Activated T-helper 17 cell treated with anti-CD3 and anti-CD28 coated beads, Interleukin-2, amount 50 U/mL, for 72 hours (primary cell): ENCODE measurements at regions not wholly inside any gene's neighbourhood (a gene's known extent, or its start where the extent isn't known, plus 50 kb on each side); places are given as distances from the start of the nearest gene placed in this dataset.

Experiments used
- ATAC-seq: fragments of 150-1000 bp; cut with Tn5 transposase; replicated peaks from 2 replicates; pipeline ENCODE4 v1.10.0; 2021; ENCODE audit warnings: mild to moderate bottlenecking, moderate library complexity
- H3K27ac Mint-ChIP-seq: one replicate; pipeline ENCODE4 v1.8.0; 2022; ENCODE audit warnings: mixed read lengths
- H3K27me3 Mint-ChIP-seq: one replicate; pipeline ENCODE4 v1.8.0; 2022; ENCODE audit warnings: mixed read lengths
- H3K36me3 Mint-ChIP-seq: one replicate; pipeline ENCODE4 v1.8.0; 2022; ENCODE audit warnings: low read depth, mild to moderate bottlenecking, mixed read lengths
- H3K4me1 Mint-ChIP-seq: one replicate; pipeline ENCODE4 v1.8.0; 2022; ENCODE audit warnings: mixed read lengths
- H3K4me3 Mint-ChIP-seq: one replicate; pipeline ENCODE4 v1.8.0; 2022; ENCODE audit warnings: mild to moderate bottlenecking, mixed read lengths
- H3K9me3 Mint-ChIP-seq: one replicate; pipeline ENCODE4 v1.8.0; 2022; ENCODE audit warnings: mixed read lengths

- Mint-ChIP-seq H3K36me3 (no peaks in the 10 kb centered on the region), H3K4me3 (no peak overlapping the region), H3K4me1 (no peaks in the 10 kb centered on the region), H3K27me3 (peaks cover 6% of the 10 kb centered on the region), H3K27ac (no peak overlapping the region), H3K9me3 (peaks cover 12% of the 10 kb centered on the region)
- ATAC-seq = no peak
Observed at GRCh38 chr13:48761256-48761655, 107.5 kb downstream of the CYSLTR2 start.

- Mint-ChIP-seq H3K27me3 (peaks cover 8% of the 10 kb centered on the region), H3K4me1 (peaks cover 9% of the 10 kb centered on the region), H3K27ac (peak overlapping the region; percentile 4), H3K4me3 (peak overlapping the region; percentile 21), H3K36me3 (no peaks in the 10 kb centered on the region), H3K9me3 (peaks cover 16% of the 10 kb centered on the region)
- ATAC-seq = peak; percentile 83
Observed at GRCh38 chr13:48769107-48769704, 115.5 kb downstream of the CYSLTR2 start.

GRCh38 chr13:48770372-48770771, 116.6 kb downstream of the CYSLTR2 start:
- peaks cover 8% of the 10 kb centered on the region for H3K9me3 Mint-ChIP-seq
- ATAC-seq = peak; percentile 82
- no peaks in the 10 kb centered on the region for H3K36me3 Mint-ChIP-seq
- H3K27ac Mint-ChIP-seq = peak overlapping the region; percentile 43
- peak overlapping the region; percentile 21 for H3K4me3 Mint-ChIP-seq
- H3K4me1 Mint-ChIP-seq = peaks cover 12% of the 10 kb centered on the region
- peaks cover 16% of the 10 kb centered on the region for H3K27me3 Mint-ChIP-seq

GRCh38 chr13:48772908-48773307, 119.2 kb downstream of the CYSLTR2 start:
- Mint-ChIP-seq H3K9me3 (no peaks in the 10 kb centered on the region), H3K4me3 (no peak overlapping the region), H3K27me3 (peaks cover 11% of the 10 kb centered on the region), H3K27ac (no peak overlapping the region), H3K36me3 (no peaks in the 10 kb centered on the region), H3K4me1 (peaks cover 12% of the 10 kb centered on the region)
- no peak for ATAC-seq

- Mint-ChIP-seq H3K36me3 (no peaks in the 10 kb centered on the region), H3K27me3 (peaks cover 8% of the 10 kb centered on the region), H3K9me3 (no peaks in the 10 kb centered on the region), H3K27ac (no peak overlapping the region), H3K4me3 (no peak overlapping the region), H3K4me1 (peaks cover 10% of the 10 kb centered on the region)
- ATAC-seq = no peak
Observed at GRCh38 chr13:48773531-48774275, 120.0 kb downstream of the CYSLTR2 start.

GRCh38 chr13:48775285-48775684, 121.6 kb downstream of the CYSLTR2 start:
- Mint-ChIP-seq H3K9me3 (peaks cover 5% of the 10 kb centered on the region), H3K4me3 (no peak overlapping the region), H3K27ac (no peak overlapping the region), H3K36me3 (no peaks in the 10 kb centered on the region), H3K27me3 (peaks cover 8% of the 10 kb centered on the region), H3K4me1 (peaks cover 3% of the 10 kb centered on the region)
- ATAC-seq = no peak

- ATAC-seq = no peak
- no peak overlapping the region for H3K4me3 Mint-ChIP-seq
- H3K27ac Mint-ChIP-seq = no peak overlapping the region
- no peaks in the 10 kb centered on the region for H3K36me3 Mint-ChIP-seq
- H3K27me3 Mint-ChIP-seq = peaks cover 8% of the 10 kb centered on the region
- H3K4me1 Mint-ChIP-seq = peaks cover 3% of the 10 kb centered on the region
- peaks cover 5% of the 10 kb centered on the region for H3K9me3 Mint-ChIP-seq
Observed at GRCh38 chr13:48775804-48776203, 122.1 kb downstream of the CYSLTR2 start.

- H3K4me3 Mint-ChIP-seq = no peak overlapping the region
- H3K9me3 Mint-ChIP-seq = peaks cover 5% of the 10 kb centered on the region
- H3K27me3 Mint-ChIP-seq = peaks cover 8% of the 10 kb centered on the region
- H3K36me3 Mint-ChIP-seq = no peaks in the 10 kb centered on the region
- H3K4me1 Mint-ChIP-seq = peaks cover 3% of the 10 kb centered on the region
- no peak overlapping the region for H3K27ac Mint-ChIP-seq
- ATAC-seq = no peak
Observed at GRCh38 chr13:48776401-48776800, 122.7 kb downstream of the CYSLTR2 start.

- Mint-ChIP-seq H3K27me3 (peaks cover 8% of the 10 kb centered on the region), H3K4me3 (no peak overlapping the region)
Observed at GRCh38 chr13:48778610-48779009, 124.9 kb downstream of the CYSLTR2 start.

GRCh38 chr13:48780713-48781341, 127.1 kb downstream of the CYSLTR2 start:
- ATAC-seq = no peak

More at GRCh38 chr13:48778610-48779009, 124.9 kb downstream of the CYSLTR2 start:
- Mint-ChIP-seq H3K27ac (no peak overlapping the region), H3K4me1 (peaks cover 3% of the 10 kb centered on the region), H3K36me3 (no peaks in the 10 kb centered on the region), H3K9me3 (peaks cover 5% of the 10 kb centered on the region)
- ATAC-seq = no peak

GRCh38 chr13:48782429-48782840, 128.7 kb downstream of the CYSLTR2 start:
- H3K4me1 Mint-ChIP-seq = no peaks in the 10 kb centered on the region
- H3K4me3 Mint-ChIP-seq = no peak overlapping the region
- H3K36me3 Mint-ChIP-seq = no peaks in the 10 kb centered on the region
- no peaks in the 10 kb centered on the region for H3K27me3 Mint-ChIP-seq
- ATAC-seq = no peak
- H3K27ac Mint-ChIP-seq = no peak overlapping the region
- peaks cover 5% of the 10 kb centered on the region for H3K9me3 Mint-ChIP-seq

More at GRCh38 chr13:48780713-48781341, 127.1 kb downstream of the CYSLTR2 start:
- no peak overlapping the region for H3K27ac Mint-ChIP-seq
- H3K9me3 Mint-ChIP-seq = peaks cover 5% of the 10 kb centered on the region
- H3K27me3 Mint-ChIP-seq = no peaks in the 10 kb centered on the region
- no peaks in the 10 kb centered on the region for H3K4me1 Mint-ChIP-seq
- H3K36me3 Mint-ChIP-seq = no peaks in the 10 kb centered on the region
- no peak overlapping the region for H3K4me3 Mint-ChIP-seq

- Mint-ChIP-seq H3K27me3 (no peaks in the 10 kb centered on the region), H3K27ac (no peak overlapping the region), H3K4me1 (no peaks in the 10 kb centered on the region), H3K36me3 (no peaks in the 10 kb centered on the region), H3K4me3 (no peak overlapping the region), H3K9me3 (peaks cover 5% of the 10 kb centered on the region)
- ATAC-seq = no peak
Observed at GRCh38 chr13:48783181-48783630, 129.5 kb downstream of the CYSLTR2 start.

GRCh38 chr13:48783695-48784230, 130.0 kb downstream of the CYSLTR2 start:
- Mint-ChIP-seq H3K27me3 (no peaks in the 10 kb centered on the region), H3K9me3 (peaks cover 5% of the 10 kb centered on the region), H3K27ac (no peak overlapping the region), H3K36me3 (no peaks in the 10 kb centered on the region), H3K4me1 (no peaks in the 10 kb centered on the region), H3K4me3 (no peak overlapping the region)
- ATAC-seq = no peak

- no peak overlapping the region for H3K27ac Mint-ChIP-seq
- H3K9me3 Mint-ChIP-seq = no peaks in the 10 kb centered on the region
- H3K36me3 Mint-ChIP-seq = no peaks in the 10 kb centered on the region
- no peaks in the 10 kb centered on the region for H3K27me3 Mint-ChIP-seq
- no peaks in the 10 kb centered on the region for H3K4me1 Mint-ChIP-seq
- ATAC-seq = peak; percentile 24
- H3K4me3 Mint-ChIP-seq = no peak overlapping the region
Observed at GRCh38 chr13:48784916-48785548, 131.3 kb downstream of the CYSLTR2 start.
